NCI-H446 treated with DMSO at 0.1 percent for 48 hours (cell line): ENCODE measurements at regions not wholly inside any gene's neighbourhood (a gene's known extent, or its start where the extent isn't known, plus 50 kb on each side); places are given as distances from the start of the nearest gene placed in this dataset.

Source experiments
- DNase-seq: peaks from one replicate; lab custom pipeline; 2025; lab: John Stamatoyannopoulos, UW

DNA sequence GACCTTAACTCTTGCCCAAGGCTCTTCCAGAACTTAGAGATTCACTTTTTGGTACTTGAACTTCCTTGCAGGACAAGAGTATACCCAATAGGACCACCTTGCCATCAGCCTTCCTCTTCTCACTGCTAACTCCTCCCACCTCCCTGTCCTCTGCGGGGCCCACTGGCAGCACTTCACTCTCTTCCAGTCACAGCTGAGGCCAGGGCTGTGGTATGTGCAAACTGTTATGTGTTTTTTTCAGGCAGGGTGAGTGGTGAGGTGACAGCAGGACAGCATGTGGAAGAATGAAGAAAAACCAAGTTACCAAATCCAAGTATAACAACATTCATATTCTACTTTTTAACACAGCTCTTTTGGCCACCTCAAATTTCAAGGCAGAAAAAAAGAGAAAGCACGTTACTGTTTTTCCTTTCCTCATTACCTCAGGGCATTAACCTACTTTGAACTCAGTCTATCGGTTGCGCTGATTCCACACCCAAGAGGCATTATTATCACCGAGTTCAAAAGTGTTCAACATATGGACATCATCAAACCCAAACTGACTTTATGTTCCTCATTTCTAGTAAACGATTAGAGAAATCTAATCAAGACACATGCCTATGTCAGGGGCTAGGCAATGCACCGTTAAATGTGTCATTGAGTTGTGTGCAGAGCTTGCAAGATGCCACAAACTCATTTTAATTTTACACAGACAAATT, 605.2 kb upstream of the SYT4 start:
- no peak for DNase-seq

DNA sequence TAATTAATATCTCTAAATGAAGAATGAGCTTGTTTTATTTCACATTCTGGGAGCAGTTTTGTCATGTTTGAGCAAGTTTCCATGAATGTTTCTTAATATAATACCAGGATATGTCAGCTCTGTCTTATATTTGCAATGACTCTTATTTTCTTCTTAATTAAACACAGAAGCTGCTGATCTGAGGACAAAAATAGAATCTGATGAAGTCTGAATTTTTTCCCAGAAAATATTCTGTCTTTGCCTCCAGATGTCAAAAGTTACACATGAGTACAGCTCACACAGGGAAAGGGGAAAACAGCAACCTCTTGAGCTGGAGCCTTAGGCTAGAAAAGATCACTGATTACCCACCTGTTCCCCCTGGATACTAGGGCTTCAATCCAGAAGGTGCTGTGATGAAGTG, 606.6 kb upstream of the SYT4 start:
- DNase-seq, result no peak

DNA sequence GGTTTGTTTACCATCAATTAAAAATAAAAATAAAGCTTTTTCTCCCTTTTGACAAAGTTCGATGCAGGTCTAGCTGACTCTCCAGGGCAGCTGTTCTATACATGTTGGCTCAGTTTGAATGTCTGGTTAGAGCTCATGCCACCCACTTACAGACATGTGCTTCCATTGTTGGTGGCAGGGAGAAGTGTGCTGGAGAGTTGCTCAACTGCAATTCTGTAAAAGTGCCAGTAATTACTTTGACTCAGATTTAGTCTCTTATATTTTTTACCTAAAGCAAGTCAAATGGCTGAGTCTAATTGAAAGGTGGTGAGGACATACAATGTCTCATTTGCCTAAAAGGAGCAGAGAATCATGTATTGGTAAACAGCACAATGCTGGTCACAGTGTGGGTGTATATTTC, 609.1 kb upstream of the SYT4 start:
- no peak for DNase-seq

GRCh38 chr18:43887491-43887890, 610.2 kb upstream of the SYT4 start:
- no peak for DNase-seq

GRCh38 chr18:43888598-43888997, 611.3 kb upstream of the SYT4 start:
- DNase-seq, result no peak

GRCh38 chr18:43893001-43893637, 615.8 kb upstream of the SYT4 start:
- no peak for DNase-seq

DNA sequence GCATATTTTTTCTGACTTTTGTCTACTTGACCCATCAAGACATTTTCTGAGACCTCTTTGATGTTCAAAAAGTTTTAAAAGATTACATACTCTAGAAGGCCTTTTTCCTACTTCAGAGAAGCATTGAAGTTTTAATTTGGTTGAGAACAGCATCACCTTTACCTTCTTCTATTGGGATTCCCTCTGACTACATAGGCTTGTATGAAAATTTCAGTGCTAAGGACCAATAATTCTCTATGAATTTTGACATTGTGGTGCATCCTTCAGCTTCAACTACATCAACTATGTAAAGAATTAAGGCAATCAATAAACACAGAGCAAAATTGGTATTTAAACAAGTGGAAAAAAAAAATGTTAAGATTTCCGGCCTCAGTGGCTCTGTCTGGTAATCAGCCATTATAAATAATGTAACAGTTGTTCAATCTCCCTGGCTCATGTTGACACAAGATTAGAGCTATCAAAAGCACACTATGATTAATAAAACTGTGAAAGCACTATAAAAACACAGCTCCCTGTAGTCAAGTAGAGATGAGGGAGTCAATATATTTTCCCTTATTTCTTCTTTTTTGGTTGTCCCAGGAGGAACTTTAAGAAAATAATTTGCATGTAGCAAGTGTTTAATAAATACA, 627.0 kb upstream of the SYT4 start:
- no peak for DNase-seq

DNA sequence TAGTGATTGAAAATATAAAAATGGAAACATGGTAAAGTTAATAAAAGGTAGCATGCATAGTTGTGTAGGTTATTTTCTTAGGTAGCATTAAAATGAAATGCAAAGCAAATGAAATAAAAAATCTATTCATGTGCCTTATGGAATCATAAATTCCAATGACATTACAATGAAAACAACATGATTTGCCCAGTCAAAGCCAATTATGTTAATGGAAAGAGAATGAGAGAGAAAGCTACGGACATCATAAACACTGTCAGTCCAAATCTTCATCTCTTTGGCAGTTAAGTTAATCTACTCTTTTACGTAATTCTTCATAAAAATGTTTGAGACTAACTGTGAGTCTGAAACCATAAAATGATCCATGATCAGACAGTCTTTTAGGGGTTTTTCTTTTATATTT, 636.7 kb upstream of the SYT4 start:
- DNase-seq, result no peak

DNA sequence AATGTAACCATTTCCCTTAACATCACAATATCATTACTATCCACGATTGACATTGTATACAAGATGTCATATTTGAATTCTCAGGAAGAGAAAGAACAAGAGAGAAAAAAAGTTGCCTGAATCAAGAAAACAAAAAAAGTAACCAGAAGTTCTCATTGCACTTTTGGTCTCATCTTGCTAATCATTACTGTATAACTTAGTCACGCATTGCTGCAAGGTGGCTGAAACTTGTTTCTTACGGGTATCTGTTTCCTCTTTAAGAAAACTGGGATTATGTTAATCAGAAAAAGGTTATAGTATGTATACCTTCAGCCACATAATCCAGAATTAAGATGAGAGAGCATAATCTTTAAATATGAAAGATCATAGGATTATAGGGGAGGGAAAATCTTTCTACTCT, 639.7 kb upstream of the SYT4 start:
- no peak for DNase-seq

DNA sequence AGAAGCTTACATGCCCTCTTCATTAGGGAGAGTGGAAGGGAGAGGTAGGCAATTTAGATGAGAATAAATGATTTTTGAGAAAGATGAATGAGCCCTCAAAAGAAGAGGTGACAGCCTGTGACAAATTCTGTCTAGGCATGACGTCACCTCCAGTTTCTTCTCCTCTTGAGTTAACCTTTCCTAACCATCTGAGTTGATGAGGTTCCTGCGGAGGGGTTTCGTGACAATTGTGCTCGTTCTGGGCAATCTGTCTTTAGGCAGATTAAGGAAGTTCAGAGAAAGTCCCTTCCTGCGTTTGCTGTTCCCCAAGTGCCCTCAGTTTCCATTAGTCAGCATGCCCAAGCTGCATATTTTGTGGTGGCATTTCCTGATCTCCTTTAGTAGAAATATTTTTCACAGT, 640.2 kb upstream of the SYT4 start:
- no peak for DNase-seq

GRCh38 chr18:43919551-43919950, 642.3 kb upstream of the SYT4 start:
- no peak for DNase-seq

DNA sequence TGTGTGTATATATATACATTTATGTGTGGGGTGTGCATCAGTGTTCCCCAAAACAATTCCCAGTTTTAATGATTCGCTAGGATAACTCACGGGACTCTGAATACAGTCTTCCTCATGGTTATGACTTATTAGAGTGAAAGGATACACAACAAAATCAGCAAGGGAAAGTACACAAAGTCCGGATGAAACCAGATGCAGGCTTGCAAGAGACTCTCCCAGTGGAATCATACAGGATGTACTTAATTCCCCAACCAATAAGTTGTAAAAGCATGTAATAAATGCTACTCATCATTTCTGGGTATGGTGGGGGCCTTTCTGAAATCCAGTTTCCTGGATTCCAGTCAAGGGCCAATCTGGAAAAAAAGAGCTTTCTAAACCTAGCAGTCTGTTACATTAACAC, 654.1 kb upstream of the SYT4 start:
- no peak for DNase-seq

GRCh38 chr18:43932140-43932539, 654.9 kb upstream of the SYT4 start:
- DNase-seq, result no peak

GRCh38 chr18:43933177-43933576, 655.9 kb upstream of the SYT4 start:
- DNase-seq, result no peak

DNA sequence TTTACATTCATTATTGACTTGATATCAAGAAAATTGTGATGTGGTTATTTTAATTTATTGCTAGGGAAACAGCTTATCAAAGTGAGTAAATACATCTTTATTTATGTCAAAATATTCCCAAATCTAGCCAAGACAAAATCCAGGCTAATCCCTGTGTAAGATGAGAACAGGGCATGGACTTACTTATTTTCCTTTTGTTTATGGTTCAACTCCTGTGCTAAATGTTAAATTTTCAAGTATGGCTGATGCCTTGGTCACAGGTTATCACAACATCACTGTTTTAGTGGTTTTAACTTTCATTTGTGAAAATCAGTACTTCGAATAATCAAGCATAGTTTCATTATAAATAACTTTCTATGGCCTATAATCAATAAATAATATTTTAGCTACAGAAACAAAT, 657.0 kb upstream of the SYT4 start:
- no peak for DNase-seq

- DNase-seq, result no peak
Measured at GRCh38 chr18:43934781-43935471, 657.6 kb upstream of the SYT4 start.

DNA sequence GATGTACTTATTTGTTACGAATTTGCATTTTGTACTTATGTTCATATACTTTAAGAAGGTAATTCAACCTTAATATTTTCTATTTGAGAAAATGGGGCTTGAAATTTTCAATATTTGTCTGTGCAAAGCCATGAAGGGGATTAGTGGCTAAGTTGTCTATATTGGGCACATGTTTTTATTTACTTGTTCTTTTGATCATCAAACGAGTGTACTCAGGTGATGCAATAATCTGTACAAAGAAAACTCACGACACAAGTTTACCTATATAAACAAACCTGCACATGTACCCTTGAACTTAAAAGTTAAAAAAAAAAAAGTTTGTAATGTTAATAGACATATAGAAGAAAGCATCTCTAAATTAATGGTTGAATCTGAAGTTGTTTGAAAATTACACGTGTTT, 658.9 kb upstream of the SYT4 start:
- DNase-seq, result no peak

DNA sequence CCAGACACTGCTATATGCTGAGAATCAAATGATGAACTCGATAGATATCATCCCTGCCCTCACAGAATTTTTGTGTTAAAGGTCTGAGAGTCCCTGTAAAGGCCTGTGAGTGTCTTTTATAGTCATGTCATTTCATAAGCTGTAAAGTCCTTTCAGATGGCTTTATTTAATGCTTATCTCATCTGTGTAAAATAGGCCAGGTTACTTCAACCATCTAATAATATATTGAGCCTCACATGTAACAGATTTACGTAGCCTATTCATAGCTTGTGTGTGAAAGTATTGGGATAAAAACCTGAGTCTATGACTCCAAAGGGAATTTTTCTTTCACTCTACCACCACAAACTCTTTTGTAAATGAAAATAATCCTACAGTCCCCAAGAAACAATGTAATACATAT, 672.0 kb upstream of the SYT4 start:
- no peak for DNase-seq

DNA sequence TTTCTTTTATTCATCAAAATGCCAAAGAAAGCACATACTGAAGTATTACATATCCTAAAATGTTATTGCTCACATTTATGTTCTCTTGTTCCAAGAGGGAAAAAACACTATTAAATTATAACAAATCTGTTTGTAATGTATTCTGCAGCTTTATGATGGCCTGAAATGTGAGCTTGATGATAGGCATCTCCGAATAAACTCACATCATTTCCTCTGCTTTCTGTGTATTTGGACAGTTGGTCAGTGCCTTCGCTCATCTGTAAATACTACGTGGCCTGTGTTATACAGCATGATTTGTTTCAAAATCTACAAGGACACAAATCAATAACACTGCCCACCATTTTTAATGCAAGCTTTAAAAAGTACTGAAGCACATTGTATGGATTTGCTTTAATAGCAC, 672.8 kb upstream of the SYT4 start:
- no peak for DNase-seq

GRCh38 chr18:43952398-43952797, 675.1 kb upstream of the SYT4 start:
- DNase-seq, result no peak

DNA sequence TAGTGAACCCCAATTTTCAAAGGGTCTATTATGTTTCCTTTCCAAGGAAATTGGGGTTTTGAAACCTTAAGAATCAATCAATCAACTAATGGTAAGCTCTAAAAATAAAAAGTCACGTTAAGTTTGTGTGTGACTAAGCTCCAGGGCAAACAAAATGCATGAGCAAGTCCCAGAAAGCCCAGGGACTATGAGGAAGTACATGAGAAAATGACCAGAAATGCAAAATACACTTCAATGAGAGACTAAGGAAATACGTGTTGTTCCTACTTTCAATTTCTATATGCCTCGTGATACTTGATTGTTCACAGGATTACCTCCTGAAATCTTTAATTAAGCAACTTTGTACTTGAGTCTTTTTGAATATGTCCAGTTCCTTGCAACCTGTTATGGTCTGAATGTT, 684.4 kb upstream of the SYT4 start:
- no peak for DNase-seq

GRCh38 chr18:43964666-43965065, 687.4 kb upstream of the SYT4 start:
- DNase-seq, result no peak

DNA sequence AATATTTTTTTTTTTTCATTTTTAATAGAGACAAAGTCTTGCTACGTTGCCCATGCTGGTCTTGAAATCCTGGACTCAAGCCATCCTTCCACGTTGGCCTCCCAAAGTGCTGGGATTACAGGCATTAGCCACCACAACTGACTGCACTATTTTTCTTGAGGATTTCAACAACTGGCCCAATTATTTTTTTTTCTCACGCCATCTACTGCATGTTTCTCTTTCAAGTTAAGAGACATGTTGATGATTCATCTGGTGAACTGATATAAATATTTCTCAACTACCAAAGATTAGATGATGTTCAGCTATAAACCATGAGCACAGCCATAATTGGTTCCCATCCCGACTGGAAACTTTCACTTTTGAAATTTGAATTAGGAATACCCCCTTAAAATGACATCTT, 688.4 kb upstream of the SYT4 start:
- no peak for DNase-seq
